ENCODE measurements at regions not wholly inside any gene's neighbourhood (a gene's known extent, or its start where the extent isn't known, plus 50 kb on each side); places are given as distances from the start of the nearest gene placed in this dataset.

DNA sequence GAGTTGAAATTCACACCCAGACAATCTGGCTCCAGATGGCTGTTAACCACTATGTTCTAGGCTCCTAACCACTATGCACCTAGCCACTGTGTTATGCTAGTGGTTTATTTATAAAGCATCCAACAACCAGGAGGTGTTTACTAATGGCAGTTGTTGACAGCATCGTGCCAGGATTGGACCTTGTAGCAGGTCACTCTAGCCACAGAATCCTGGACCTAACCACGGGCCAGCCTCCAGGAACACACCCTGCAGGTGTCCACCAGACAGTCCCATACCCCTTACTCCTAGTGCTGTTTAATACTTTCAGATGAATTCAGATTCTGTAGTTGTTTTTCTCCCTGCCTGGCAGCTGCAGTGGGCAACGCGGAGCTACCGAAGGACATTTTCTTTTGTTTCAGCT lies 109.4 kb upstream of the MYL2 start:
- Histone ChIP-seq H3K9ac (ENCODE audit: low read length) (no peak overlapping the region), H3K27me3 (ENCODE audit: insufficient read depth, low read depth, low read length) (no peaks in the 10 kb centered on the region), H3K79me2 (replicated peaks; ENCODE audit: insufficient read depth, low read length) (no peaks in the 10 kb centered on the region), H3K36me3 (ENCODE audit: insufficient read depth, low read length) (no peaks in the 10 kb centered on the region), H3F3A (ENCODE audit: insufficient read depth, low read length, poor library complexity, severe bottlenecking) (no peaks in the 10 kb centered on the region), H4K20me1 (ENCODE audit: insufficient read depth) (no peaks in the 10 kb centered on the region), H2AFZ (ENCODE audit: low read depth, low read length) (no peak overlapping the region), H3K9me3 (ENCODE audit: low read length) (no peaks in the 10 kb centered on the region), H3K4me2 (ENCODE audit: low read length) (no peak overlapping the region), H3K27ac (ENCODE audit: low read length) (no peak overlapping the region), H3K4me3 (ENCODE audit: low read length) (no peak overlapping the region), H3K9me2 (ENCODE audit: insufficient read depth, low read length) (no peaks in the 10 kb centered on the region)
- TF ChIP-seq MXI1 (conservative IDR thresholded peaks at IDR 0.05; ENCODE audit: poor library complexity, severe bottlenecking): no peak
- TF ChIP-seq SMC3 (conservative IDR thresholded peaks at IDR 0.05; ENCODE audit: poor library complexity): no peak
- no peak for TF ChIP-seq RAD21 (conservative IDR thresholded peaks at IDR 0.05)

DNA sequence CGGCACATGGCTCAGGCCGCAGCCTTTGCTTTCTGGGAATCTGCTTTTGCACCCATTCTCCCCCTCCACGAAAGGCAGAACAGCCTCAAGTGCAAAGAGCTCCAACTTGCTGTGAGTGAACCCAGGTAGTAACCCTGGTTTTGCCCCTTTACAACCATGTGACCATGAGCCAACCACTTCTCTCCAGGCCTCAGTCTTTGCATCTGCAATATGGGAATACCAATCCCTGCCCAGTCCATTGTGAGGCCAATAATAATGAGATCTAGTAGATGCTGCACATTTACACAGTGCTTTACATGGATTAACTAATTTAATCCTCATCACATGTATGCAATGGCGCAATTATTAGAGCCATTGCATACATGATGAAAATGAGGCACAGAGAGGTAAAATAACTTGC lies 108.9 kb upstream of the MYL2 start:
- Histone ChIP-seq H3K27me3 (ENCODE audit: insufficient read depth, low read depth, low read length) (no peaks in the 10 kb centered on the region), H3K9me3 (ENCODE audit: low read length) (no peaks in the 10 kb centered on the region), H4K20me1 (ENCODE audit: insufficient read depth) (no peaks in the 10 kb centered on the region), H3F3A (ENCODE audit: insufficient read depth, low read length, poor library complexity, severe bottlenecking) (no peaks in the 10 kb centered on the region), H3K27ac (ENCODE audit: low read length) (no peak overlapping the region), H3K4me3 (ENCODE audit: low read length) (no peak overlapping the region), H3K4me2 (ENCODE audit: low read length) (no peak overlapping the region), H2AFZ (ENCODE audit: low read depth, low read length) (no peak overlapping the region), H3K36me3 (ENCODE audit: insufficient read depth, low read length) (no peaks in the 10 kb centered on the region), H3K9ac (ENCODE audit: low read length) (no peak overlapping the region), H3K79me2 (replicated peaks; ENCODE audit: insufficient read depth, low read length) (no peaks in the 10 kb centered on the region), H3K9me2 (ENCODE audit: insufficient read depth, low read length) (no peaks in the 10 kb centered on the region)
- TF ChIP-seq, protein P1, sequence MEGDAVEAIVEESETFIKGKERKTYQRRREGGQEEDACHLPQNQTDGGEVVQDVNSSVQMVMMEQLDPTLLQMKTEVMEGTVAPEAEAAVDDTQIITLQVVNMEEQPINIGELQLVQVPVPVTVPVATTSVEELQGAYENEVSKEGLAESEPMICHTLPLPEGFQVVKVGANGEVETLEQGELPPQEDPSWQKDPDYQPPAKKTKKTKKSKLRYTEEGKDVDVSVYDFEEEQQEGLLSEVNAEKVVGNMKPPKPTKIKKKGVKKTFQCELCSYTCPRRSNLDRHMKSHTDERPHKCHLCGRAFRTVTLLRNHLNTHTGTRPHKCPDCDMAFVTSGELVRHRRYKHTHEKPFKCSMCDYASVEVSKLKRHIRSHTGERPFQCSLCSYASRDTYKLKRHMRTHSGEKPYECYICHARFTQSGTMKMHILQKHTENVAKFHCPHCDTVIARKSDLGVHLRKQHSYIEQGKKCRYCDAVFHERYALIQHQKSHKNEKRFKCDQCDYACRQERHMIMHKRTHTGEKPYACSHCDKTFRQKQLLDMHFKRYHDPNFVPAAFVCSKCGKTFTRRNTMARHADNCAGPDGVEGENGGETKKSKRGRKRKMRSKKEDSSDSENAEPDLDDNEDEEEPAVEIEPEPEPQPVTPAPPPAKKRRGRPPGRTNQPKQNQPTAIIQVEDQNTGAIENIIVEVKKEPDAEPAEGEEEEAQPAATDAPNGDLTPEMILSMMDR (IDR thresholded peaks at IDR 0.05; ENCODE audit: poor library complexity, severe bottlenecking): no peak
- TF ChIP-seq EZH2 (IDR thresholded peaks at IDR 0.05; ENCODE audit: borderline replicate concordance, insufficient read depth, low read length, poor library complexity, severe bottlenecking) (no peak), POLR2AphosphoS5 (IDR thresholded peaks at IDR 0.05) (no peak), TAF1 (IDR thresholded peaks at IDR 0.05; ENCODE audit: low read depth) (no peak), RAD21 (conservative IDR thresholded peaks at IDR 0.05) (no peak), SMC3 (conservative IDR thresholded peaks at IDR 0.05; ENCODE audit: poor library complexity) (no peak), MXI1 (conservative IDR thresholded peaks at IDR 0.05; ENCODE audit: poor library complexity, severe bottlenecking) (no peak), EP300 (conservative IDR thresholded peaks at IDR 0.05; ENCODE audit: poor library complexity, severe bottlenecking) (no peak)
- TF ChIP-seq, protein P2, sequence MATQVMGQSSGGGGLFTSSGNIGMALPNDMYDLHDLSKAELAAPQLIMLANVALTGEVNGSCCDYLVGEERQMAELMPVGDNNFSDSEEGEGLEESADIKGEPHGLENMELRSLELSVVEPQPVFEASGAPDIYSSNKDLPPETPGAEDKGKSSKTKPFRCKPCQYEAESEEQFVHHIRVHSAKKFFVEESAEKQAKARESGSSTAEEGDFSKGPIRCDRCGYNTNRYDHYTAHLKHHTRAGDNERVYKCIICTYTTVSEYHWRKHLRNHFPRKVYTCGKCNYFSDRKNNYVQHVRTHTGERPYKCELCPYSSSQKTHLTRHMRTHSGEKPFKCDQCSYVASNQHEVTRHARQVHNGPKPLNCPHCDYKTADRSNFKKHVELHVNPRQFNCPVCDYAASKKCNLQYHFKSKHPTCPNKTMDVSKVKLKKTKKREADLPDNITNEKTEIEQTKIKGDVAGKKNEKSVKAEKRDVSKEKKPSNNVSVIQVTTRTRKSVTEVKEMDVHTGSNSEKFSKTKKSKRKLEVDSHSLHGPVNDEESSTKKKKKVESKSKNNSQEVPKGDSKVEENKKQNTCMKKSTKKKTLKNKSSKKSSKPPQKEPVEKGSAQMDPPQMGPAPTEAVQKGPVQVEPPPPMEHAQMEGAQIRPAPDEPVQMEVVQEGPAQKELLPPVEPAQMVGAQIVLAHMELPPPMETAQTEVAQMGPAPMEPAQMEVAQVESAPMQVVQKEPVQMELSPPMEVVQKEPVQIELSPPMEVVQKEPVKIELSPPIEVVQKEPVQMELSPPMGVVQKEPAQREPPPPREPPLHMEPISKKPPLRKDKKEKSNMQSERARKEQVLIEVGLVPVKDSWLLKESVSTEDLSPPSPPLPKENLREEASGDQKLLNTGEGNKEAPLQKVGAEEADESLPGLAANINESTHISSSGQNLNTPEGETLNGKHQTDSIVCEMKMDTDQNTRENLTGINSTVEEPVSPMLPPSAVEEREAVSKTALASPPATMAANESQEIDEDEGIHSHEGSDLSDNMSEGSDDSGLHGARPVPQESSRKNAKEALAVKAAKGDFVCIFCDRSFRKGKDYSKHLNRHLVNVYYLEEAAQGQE (IDR thresholded peaks at IDR 0.05; ENCODE audit: borderline replicate concordance): no peak

DNA sequence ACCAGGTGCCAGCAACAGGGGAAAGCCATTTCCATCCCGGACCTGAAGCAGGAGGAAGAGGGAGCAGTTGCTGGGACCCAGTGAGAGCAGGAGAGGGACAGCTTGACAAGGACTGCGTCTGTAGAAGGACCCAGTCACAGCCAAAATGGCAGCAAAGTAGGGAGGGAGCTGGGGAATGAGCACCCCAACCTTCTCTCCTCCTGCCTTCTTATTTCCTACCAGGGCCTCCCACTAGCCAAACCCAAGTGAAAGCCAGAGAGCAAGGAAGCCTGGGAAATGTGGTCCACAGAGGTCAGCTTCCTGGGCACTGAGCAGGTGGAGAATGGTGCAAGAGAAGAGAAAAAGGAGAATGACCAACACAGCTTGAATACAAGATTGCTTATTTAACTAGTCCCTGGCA lies 108.5 kb upstream of the MYL2 start:
- Histone ChIP-seq H3K4me2 (ENCODE audit: low read length) (no peak overlapping the region), H4K20me1 (ENCODE audit: insufficient read depth) (no peaks in the 10 kb centered on the region), H3K27me3 (ENCODE audit: insufficient read depth, low read depth, low read length) (no peaks in the 10 kb centered on the region), H3K9ac (ENCODE audit: low read length) (no peak overlapping the region), H3K27ac (ENCODE audit: low read length) (no peak overlapping the region), H3K4me3 (ENCODE audit: low read length) (no peak overlapping the region), H3K36me3 (ENCODE audit: insufficient read depth, low read length) (no peaks in the 10 kb centered on the region), H2AFZ (ENCODE audit: low read depth, low read length) (no peak overlapping the region), H3K79me2 (replicated peaks; ENCODE audit: insufficient read depth, low read length) (no peaks in the 10 kb centered on the region), H3K9me3 (ENCODE audit: low read length) (no peaks in the 10 kb centered on the region), H3F3A (ENCODE audit: insufficient read depth, low read length, poor library complexity, severe bottlenecking) (no peaks in the 10 kb centered on the region), H3K9me2 (ENCODE audit: insufficient read depth, low read length) (no peaks in the 10 kb centered on the region)
- TF ChIP-seq RAD21 (conservative IDR thresholded peaks at IDR 0.05) (no peak), MXI1 (conservative IDR thresholded peaks at IDR 0.05; ENCODE audit: poor library complexity, severe bottlenecking) (no peak), TAF1 (IDR thresholded peaks at IDR 0.05; ENCODE audit: low read depth) (no peak), POLR2AphosphoS5 (IDR thresholded peaks at IDR 0.05) (no peak), EP300 (conservative IDR thresholded peaks at IDR 0.05; ENCODE audit: poor library complexity, severe bottlenecking) (no peak), EZH2 (IDR thresholded peaks at IDR 0.05; ENCODE audit: borderline replicate concordance, insufficient read depth, low read length, poor library complexity, severe bottlenecking) (no peak), SMC3 (conservative IDR thresholded peaks at IDR 0.05; ENCODE audit: poor library complexity) (no peak)
- TF ChIP-seq, protein P2 (IDR thresholded peaks at IDR 0.05; ENCODE audit: borderline replicate concordance): no peak
- TF ChIP-seq, protein P1 (IDR thresholded peaks at IDR 0.05; ENCODE audit: poor library complexity, severe bottlenecking): no peak
